B cell (primary cell): ENCODE measurements at regions not wholly inside any gene's neighbourhood (a gene's known extent, or its start where the extent isn't known, plus 50 kb on each side); places are given as distances from the start of the nearest gene placed in this dataset.

Source experiments
- ATAC-seq: fragments of 200-7000 bp; cut with Tn5 transposase; one replicate; pipeline ENCODE4 v1.10.0; 2021; ENCODE audit warnings: low read depth, mild to moderate bottlenecking, moderate number of reproducible peaks, moderate library complexity
- CTCF ChIA-PET: fragments of 350-600 bp; sonication (Branson Sonifier 250); formaldehyde crosslinking; loops from one replicate; lab custom pipeline; 2021; ENCODE audit warnings: antibody characterized with exemption, inconsistent platforms; lab: Charles Lee
- POLR2A ChIA-PET: fragments of 350-600 bp; sonication (Branson Sonifier 250); formaldehyde crosslinking; loops from one replicate; lab custom pipeline; 2021; ENCODE audit warnings: antibody characterized with exemption; lab: Charles Lee
- DNase-seq: peaks from one replicate; pipeline ENCODE4 v3.0.0; 2013
- H2AFZ ChIP-seq: 2 replicates; pipeline ENCODE4 v1.6.1; 2012; ENCODE audit warnings: mild to moderate bottlenecking, low read depth, low read length; ENCODE audit not compliant: insufficient read depth, poor library complexity, severe bottlenecking
- H3K27ac ChIP-seq, 2 donors: 1 replicate in 1 of 2; 2 replicates in 1 of 2; pipeline ENCODE4 v1.5.1; 2012 to 2013; ENCODE audit warnings: low read length in 2 of 2, mild to moderate bottlenecking in 2 of 2, moderate library complexity in 1 of 2
- H3K27me3 ChIP-seq, 4 experiments: fragments of 200-600 bp in 1 of 4; sonication (generic) in 1 of 4; replicated peaks in 1 of 4; 1 replicate in 2 of 4; 2 replicates in 2 of 4; pipeline versions ENCODE4 v1.6.1 to v1.7.0; 2013 to 2016; ENCODE audit warnings: low read length in 3 of 4, mild to moderate bottlenecking in 2 of 4, mixed read lengths in 1 of 4, moderate library complexity in 1 of 4; ENCODE audit not compliant: insufficient read depth in 4 of 4, control insufficient read depth in 3 of 4; ENCODE audit errors: control extremely low read depth in 1 of 4
- H3K36me3 ChIP-seq, 2 experiments: replicated peaks in 1 of 2; 1 replicate in 1 of 2; 2 replicates in 1 of 2; pipeline versions ENCODE4 v1.6.1 to v1.7.1; 2013; ENCODE audit warnings: low read length in 1 of 2; ENCODE audit not compliant: insufficient read depth in 2 of 2, control insufficient read depth in 1 of 2; ENCODE audit errors: control extremely low read depth in 1 of 2, extremely low read depth in 1 of 2
- H3K4me1 ChIP-seq, 2 donors: fragments of 200-600 bp in 1 of 2; sonication (generic) in 1 of 2; 1 replicate in 1 of 2; 2 replicates in 1 of 2; pipeline versions ENCODE4 v1.5.1 to v1.6.1; 2013 to 2017; ENCODE audit warnings: low read length in 2 of 2; ENCODE audit not compliant: control insufficient read depth in 2 of 2, insufficient read depth in 2 of 2
- H3K4me2 ChIP-seq: replicated peaks from 2 replicates; pipeline ENCODE3; 2012; ENCODE audit warnings: mild to moderate bottlenecking, low read depth, low read length; ENCODE audit not compliant: poor library complexity, severe bottlenecking
- H3K4me3 ChIP-seq, 5 experiments: fragments of 200-600 bp in 1 of 5; sonication (generic) in 1 of 5; 1 replicate in 3 of 5; 2 replicates in 2 of 5; pipeline versions ENCODE4 v1.5.1 to v1.7.0; 2011 to 2016; ENCODE audit warnings: low read length in 4 of 5, mild to moderate bottlenecking in 4 of 5, low read depth in 2 of 5, control low read depth in 1 of 5, moderate library complexity in 1 of 5; ENCODE audit not compliant: insufficient read depth in 1 of 5; ENCODE audit errors: control extremely low read depth in 1 of 5, extremely low read depth in 1 of 5
- H3K79me2 ChIP-seq: fragments of 200-600 bp; sonication (generic); one replicate; pipeline ENCODE4 v1.6.0; 2016; ENCODE audit warnings: low read length; ENCODE audit not compliant: control insufficient read depth, insufficient read depth
- H3K9ac ChIP-seq: fragments of 200-600 bp; sonication (generic); 2 replicates; pipeline ENCODE4 v1.6.1; 2017; ENCODE audit warnings: mild to moderate bottlenecking, low read length, moderate library complexity
- H3K9me3 ChIP-seq, 3 donors: one replicate each; pipeline versions ENCODE4 v1.6.1 to v1.7.1; 2013; ENCODE audit warnings: low read length in 2 of 3; ENCODE audit not compliant: control insufficient read depth in 2 of 3, insufficient read depth in 1 of 3; ENCODE audit errors: control extremely low read depth in 1 of 3
- H4K20me1 ChIP-seq: 2 replicates; pipeline ENCODE4 v1.6.0; 2012; ENCODE audit warnings: mild to moderate bottlenecking, low read length; ENCODE audit not compliant: insufficient read depth, control insufficient read depth, poor library complexity, severe bottlenecking
- H3K27ac Mint-ChIP-seq: one replicate; pipeline ENCODE4 v1.8.0; 2021; ENCODE audit warnings: mixed read lengths
- H3K27me3 Mint-ChIP-seq: one replicate; pipeline ENCODE4 v1.8.0; 2021; ENCODE audit warnings: mixed read lengths
- H3K4me1 Mint-ChIP-seq: one replicate; pipeline ENCODE4 v1.8.0; 2021; ENCODE audit warnings: mixed read lengths
- H3K4me3 Mint-ChIP-seq: one replicate; pipeline ENCODE4 v1.8.0; 2021; ENCODE audit warnings: mixed read lengths
- H3K9me3 Mint-ChIP-seq: one replicate; pipeline ENCODE4 v1.8.0; 2022; ENCODE audit warnings: mixed read lengths; ENCODE audit not compliant: insufficient read depth
- EZH2 ChIP-seq: IDR thresholded peaks from 2 replicates; pipeline ENCODE4 v1.6.1; 2012; ENCODE audit warnings: borderline replicate concordance, low read depth, mild to moderate bottlenecking, moderate library complexity, low read length; ENCODE audit not compliant: insufficient read depth, poor library complexity, severe bottlenecking
- WGBS: methylation state at CpG from one replicate; pipeline ENCODE4 v1.1.5; 2013; ENCODE audit warnings: missing lambda C conversion rate; ENCODE audit not compliant: insufficient coverage; 5-methylcytosine and 5-hydroxymethylcytosine counted together
- intact Hi-C: fragments of 100-400 bp; cut with micrococcal nuclease; formaldehyde crosslinking; loops from one replicate; pipeline ENCODE4 v1.10.0; 2022
- TF ChIP-seq, protein P1 (sequence below): fragments of 200-600 bp; IDR thresholded peaks from one replicate; pipeline ENCODE4 v1.8.0; 2022; ENCODE audit warnings: antibody characterized with exemption, mild to moderate bottlenecking

DNA sequence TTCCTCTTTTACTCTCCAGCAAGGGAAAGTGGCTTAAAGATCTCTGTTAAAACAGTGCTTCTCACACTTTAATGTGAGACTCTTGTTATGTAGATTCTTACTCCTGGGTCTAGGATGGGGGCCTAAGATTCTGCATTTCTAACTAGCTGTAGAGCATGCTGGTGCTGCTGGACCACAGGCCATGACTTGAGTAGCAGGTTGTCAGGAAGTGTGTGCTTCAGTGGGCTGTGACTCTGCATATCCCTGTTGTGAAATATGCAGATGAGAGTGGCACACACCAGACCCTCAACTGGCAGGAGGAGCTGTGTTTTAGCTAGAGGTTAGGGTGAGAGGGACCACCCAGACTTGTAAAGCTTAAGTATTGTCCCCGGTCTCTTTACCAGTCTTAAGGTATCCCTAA is 191.1 kb upstream of the DMRT1 start:
- TF ChIP-seq, protein P1, sequence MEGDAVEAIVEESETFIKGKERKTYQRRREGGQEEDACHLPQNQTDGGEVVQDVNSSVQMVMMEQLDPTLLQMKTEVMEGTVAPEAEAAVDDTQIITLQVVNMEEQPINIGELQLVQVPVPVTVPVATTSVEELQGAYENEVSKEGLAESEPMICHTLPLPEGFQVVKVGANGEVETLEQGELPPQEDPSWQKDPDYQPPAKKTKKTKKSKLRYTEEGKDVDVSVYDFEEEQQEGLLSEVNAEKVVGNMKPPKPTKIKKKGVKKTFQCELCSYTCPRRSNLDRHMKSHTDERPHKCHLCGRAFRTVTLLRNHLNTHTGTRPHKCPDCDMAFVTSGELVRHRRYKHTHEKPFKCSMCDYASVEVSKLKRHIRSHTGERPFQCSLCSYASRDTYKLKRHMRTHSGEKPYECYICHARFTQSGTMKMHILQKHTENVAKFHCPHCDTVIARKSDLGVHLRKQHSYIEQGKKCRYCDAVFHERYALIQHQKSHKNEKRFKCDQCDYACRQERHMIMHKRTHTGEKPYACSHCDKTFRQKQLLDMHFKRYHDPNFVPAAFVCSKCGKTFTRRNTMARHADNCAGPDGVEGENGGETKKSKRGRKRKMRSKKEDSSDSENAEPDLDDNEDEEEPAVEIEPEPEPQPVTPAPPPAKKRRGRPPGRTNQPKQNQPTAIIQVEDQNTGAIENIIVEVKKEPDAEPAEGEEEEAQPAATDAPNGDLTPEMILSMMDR = no peak
- no peak for TF ChIP-seq EZH2
- CTCF ChIA-PET = interaction anchor here (0.6 to 1.5 kb wide), 2 partner anchors 17 to 37 kb away, joined by 3 to 5 read pairs; no protein-coding TSS in a partner anchor
- Mint-ChIP-seq H3K4me3 (peak overlapping the region; percentile 82), H3K27me3 (no peaks in the 10 kb centered on the region), H3K9me3 (no peaks in the 10 kb centered on the region), H3K27ac (peak overlapping the region; percentile 59), H3K4me1 (peaks cover 36% of the 10 kb centered on the region)
- Histone ChIP-seq H3K27ac (peak overlapping the region in 1 of 2 donors; percentile 48), H3K9ac (peak overlapping the region; percentile 40), H3K4me1 (peaks cover 24 to 47% of the 10 kb centered on the region in 2 donors), H3K9me3 (no peaks in the 10 kb centered on the region), H3K4me2 (peak overlapping the region; percentile 65), H3K27me3 (peaks cover 0 to 3% (median 0%) of the 10 kb centered on the region in 4 experiments), H3K36me3 (no peaks in the 10 kb centered on the region), H4K20me1 (no peaks in the 10 kb centered on the region), H2AFZ (peak overlapping the region; percentile 55), H3K79me2 (no peaks in the 10 kb centered on the region), H3K4me3 (peak overlapping the region in 2 of 5 experiments; percentile 13 to 38)
- no CpG with 5 or more reads among the region's 1 CpG for WGBS
- intact Hi-C loops = no loop called here
- POLR2A ChIA-PET = no interaction called here
- peak; percentile 31 for ATAC-seq
- DNase-seq = peak; percentile 36

- no CpG with 5 or more reads among the region's 2 CpGs for WGBS
- Mint-ChIP-seq H3K9me3 (no peaks in the 10 kb centered on the region), H3K4me3 (no peak overlapping the region), H3K27me3 (no peaks in the 10 kb centered on the region), H3K27ac (no peak overlapping the region), H3K4me1 (peaks cover 30% of the 10 kb centered on the region)
- intact Hi-C loops = no loop called here
- Histone ChIP-seq H3K27ac (no peak overlapping the region), H3K4me1 (peaks cover 24 to 46% of the 10 kb centered on the region in 2 donors), H3K27me3 (peaks cover 0 to 3% (median 0%) of the 10 kb centered on the region in 4 experiments), H3K4me2 (no peak overlapping the region), H3K9me3 (no peaks in the 10 kb centered on the region), H4K20me1 (no peaks in the 10 kb centered on the region), H2AFZ (no peak overlapping the region), H3K79me2 (no peaks in the 10 kb centered on the region), H3K4me3 (no peak overlapping the region), H3K9ac (no peak overlapping the region), H3K36me3 (no peaks in the 10 kb centered on the region)
- CTCF ChIA-PET = no interaction called here
- DNase-seq (no peak), ATAC-seq (no peak)
- POLR2A ChIA-PET = no interaction called here
- TF ChIP-seq, protein P1 = no peak
- TF ChIP-seq EZH2 = no peak
Measured at GRCh38 chr9:651371-651770, 190.1 kb upstream of the DMRT1 start.
